ENCODE measurements at regions not wholly inside any gene's neighbourhood (a gene's known extent, or its start where the extent isn't known, plus 50 kb on each side); places are given as distances from the start of the nearest gene placed in this dataset.

GRCh38 chr3:116981089-116981488 lies 271.5 kb downstream of the TUSC7 start (continued):
- TF ChIP-seq ZNF318 (IDR thresholded peaks at IDR 0.05; ENCODE audit: borderline replicate concordance in 1 of 2, low read depth in 1 of 2): no peak
- TF ChIP-seq KHSRP (IDR thresholded peaks at IDR 0.05): no peak
- no peak for TF ChIP-seq ZNF347 (CRISPR knock-in tag; IDR thresholded peaks at IDR 0.05; ENCODE audit: low read depth)
- TF ChIP-seq, protein P1, sequence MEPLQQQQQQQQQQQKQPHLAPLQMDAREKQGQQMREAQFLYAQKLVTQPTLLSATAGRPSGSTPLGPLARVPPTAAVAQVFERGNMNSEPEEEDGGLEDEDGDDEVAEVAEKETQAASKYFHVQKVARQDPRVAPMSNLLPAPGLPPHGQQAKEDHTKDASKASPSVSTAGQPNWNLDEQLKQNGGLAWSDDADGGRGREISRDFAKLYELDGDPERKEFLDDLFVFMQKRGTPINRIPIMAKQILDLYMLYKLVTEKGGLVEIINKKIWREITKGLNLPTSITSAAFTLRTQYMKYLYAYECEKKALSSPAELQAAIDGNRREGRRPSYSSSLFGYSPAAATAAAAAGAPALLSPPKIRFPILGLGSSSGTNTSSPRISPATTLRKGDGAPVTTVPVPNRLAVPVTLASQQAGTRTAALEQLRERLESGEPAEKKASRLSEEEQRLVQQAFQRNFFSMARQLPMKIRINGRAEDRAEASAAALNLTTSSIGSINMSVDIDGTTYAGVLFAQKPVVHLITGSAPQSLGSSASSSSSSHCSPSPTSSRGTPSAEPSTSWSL (CRISPR knock-in tag; IDR thresholded peaks at IDR 0.05; ENCODE audit: borderline replicate concordance): no peak
- TF ChIP-seq MNT (conservative IDR thresholded peaks at IDR 0.05): no peak

All from K562 (cell line).